SK-N-SH (cell line): ENCODE measurements at regions not wholly inside any gene's neighbourhood (a gene's known extent, or its start where the extent isn't known, plus 50 kb on each side); places are given as distances from the start of the nearest gene placed in this dataset.

ENCODE experiments used
- CTCF ChIA-PET: fragments of 300-600, 350-600 bp; formaldehyde crosslinking; extraction: SDS; loops from one replicate; lab custom pipeline; 2021; lab: Yijun Ruan, JAX
- POLR2A ChIA-PET: fragments of 350-600 bp; sonication (Branson Sonifier 250); formaldehyde crosslinking; extraction: SDS; loops from one replicate; lab custom pipeline; 2020; ENCODE audit warnings: antibody characterized with exemption, inconsistent platforms; lab: Yijun Ruan, JAX
- DNase-seq: peaks from one replicate; pipeline ENCODE4 v3.0.0; 2012
- H2AFZ ChIP-seq: fragments of 200-600 bp; sonication (generic); 2 replicates; pipeline ENCODE4 v1.8.1; 2016; ENCODE audit warnings: antibody characterized with exemption, mild to moderate bottlenecking, low read depth
- H3F3A ChIP-seq: fragments of 200-600 bp; sonication (generic); replicated peaks from 2 replicates; pipeline ENCODE3; 2016; ENCODE audit warnings: antibody characterized with exemption, mild to moderate bottlenecking; ENCODE audit not compliant: insufficient read depth
- H3K27ac ChIP-seq, 2 experiments: fragments of 200-500 bp in 1 of 2; fragments of 200-600 bp in 1 of 2; sonication (Bioruptor generic) in 1 of 2; sonication (generic), shearing (Covaris generic) in 1 of 2; 2 replicates each; pipeline versions ENCODE4 v1.5.1 to v1.6.1; 2014 to 2016; ENCODE audit warnings: low read depth in 2 of 2, inconsistent platforms in 1 of 2, low read length in 1 of 2, mild to moderate bottlenecking in 1 of 2, mixed read lengths in 1 of 2
- H3K27me3 ChIP-seq: fragments of 200-600 bp; sonication (generic), shearing (Covaris generic); 2 replicates; pipeline ENCODE4 v1.6.1; 2016; ENCODE audit warnings: mixed run types; ENCODE audit not compliant: insufficient read depth
- H3K36me3 ChIP-seq, 2 experiments: fragments of 200-500 bp in 1 of 2; fragments of 200-600 bp in 1 of 2; sonication (Bioruptor generic) in 1 of 2; sonication (generic) in 1 of 2; replicated peaks in 1 of 2; 2 replicates each; pipeline versions ENCODE3 to v1.5.1; 2014 to 2016; ENCODE audit warnings: low read length in 1 of 2, mild to moderate bottlenecking in 1 of 2; ENCODE audit not compliant: insufficient read depth in 2 of 2, control insufficient read depth in 1 of 2
- H3K4me1 ChIP-seq, 2 experiments: fragments of 200-500 bp in 1 of 2; fragments of 200-600 bp in 1 of 2; sonication (Bioruptor generic) in 1 of 2; sonication (generic), shearing (Covaris generic) in 1 of 2; 2 replicates each; pipeline versions ENCODE4 v1.5.1 to v1.6.1; 2014 to 2016; ENCODE audit warnings: low read depth in 1 of 2, low read length in 1 of 2, mixed run types in 1 of 2; ENCODE audit not compliant: insufficient read depth in 2 of 2, control insufficient read depth in 1 of 2
- H3K4me2 ChIP-seq: fragments of 200-600 bp; sonication (generic), shearing (Covaris generic); 2 replicates; pipeline ENCODE4 v1.6.1; 2017; ENCODE audit warnings: mixed run types
- H3K4me3 ChIP-seq, 2 experiments: fragments of 200-500 bp in 1 of 2; fragments of 200-600 bp in 1 of 2; sonication (Bioruptor generic) in 1 of 2; sonication (generic), shearing (Covaris generic) in 1 of 2; 2 replicates each; pipeline versions ENCODE4 v1.5.1 to v1.8.1; 2014 to 2016; ENCODE audit warnings: low read depth in 2 of 2, inconsistent platforms in 1 of 2, low read length in 1 of 2, mild to moderate bottlenecking in 1 of 2, mixed read lengths in 1 of 2, moderate library complexity in 1 of 2
- H3K79me2 ChIP-seq: fragments of 200-600 bp; sonication (generic); 2 replicates; pipeline ENCODE4 v1.8.1; 2017; ENCODE audit warnings: mild to moderate bottlenecking; ENCODE audit not compliant: insufficient read depth
- H3K9ac ChIP-seq: fragments of 200-600 bp; sonication (generic); 2 replicates; pipeline ENCODE4 v1.6.1; 2017; ENCODE audit warnings: mixed run types
- H3K9me2 ChIP-seq: fragments of 200-600 bp; sonication (generic); 2 replicates; pipeline ENCODE4 v1.6.1; 2017; ENCODE audit warnings: mixed run types
- H3K9me3 ChIP-seq: fragments of 200-600 bp; sonication (generic); 2 replicates; pipeline ENCODE4 v1.6.1; 2017; ENCODE audit warnings: mixed run types, mild to moderate bottlenecking, moderate library complexity
- H4K20me1 ChIP-seq: fragments of 200-600 bp; sonication (generic); 2 replicates; pipeline ENCODE4 v1.6.1; 2017; ENCODE audit warnings: mild to moderate bottlenecking, mixed run types; ENCODE audit not compliant: insufficient read depth
- CHD2 ChIP-seq: fragments of 150-350 bp; IDR thresholded peaks from 2 replicates; pipeline ENCODE4 v1.6.1; 2018; ENCODE audit warnings: low read length; ENCODE audit not compliant: partially characterized antibody
- ELF1 ChIP-seq: IDR thresholded peaks from 2 replicates; pipeline ENCODE4 v1.4.0; 2012
- GABPA ChIP-seq: IDR thresholded peaks from 2 replicates; pipeline ENCODE4 v1.4.0; 2012; ENCODE audit warnings: low read depth, mild to moderate bottlenecking
- GATA2 ChIP-seq: sonication (generic); formaldehyde crosslinking; IDR thresholded peaks from 2 replicates; pipeline ENCODE4 v1.5.0; 2020; ENCODE audit warnings: mild to moderate bottlenecking, missing genetic modification reagents
- IRF3 ChIP-seq: fragments of 150-350 bp; IDR thresholded peaks from 2 replicates; pipeline ENCODE4 v1.6.1; 2016; ENCODE audit warnings: mild to moderate bottlenecking, low read depth, low read length
- MAX ChIP-seq: IDR thresholded peaks from 2 replicates; pipeline ENCODE4 v1.4.0; 2012; ENCODE audit warnings: low read depth
- MEF2A ChIP-seq: IDR thresholded peaks from 2 replicates; pipeline ENCODE4 v1.4.0; 2012; ENCODE audit warnings: low read depth, borderline replicate concordance
- NRF1 ChIP-seq: IDR thresholded peaks from 2 replicates; pipeline ENCODE4 v1.6.1; 2012; ENCODE audit warnings: low read depth, mild to moderate bottlenecking, low read length
- RAD21 ChIP-seq: IDR thresholded peaks from 2 replicates; pipeline ENCODE4 v1.6.1; 2012; ENCODE audit warnings: mild to moderate bottlenecking, low read length
- REST ChIP-seq: IDR thresholded peaks from 2 replicates; pipeline ENCODE4 v1.6.1; 2012; ENCODE audit warnings: mild to moderate bottlenecking, low read depth, low read length, moderate library complexity
- SMC3 ChIP-seq: IDR thresholded peaks from 2 replicates; pipeline ENCODE4 v1.6.1; 2012; ENCODE audit warnings: low read depth, low read length, improper control_type of control experiment
- TCF12 ChIP-seq: IDR thresholded peaks from 2 replicates; pipeline ENCODE4 v1.4.0; 2012
- YY1 ChIP-seq: IDR thresholded peaks from 2 replicates; pipeline ENCODE4 v1.4.0; 2012; ENCODE audit warnings: low read depth, mild to moderate bottlenecking
- WGBS: methylation state at CpG from one replicate; pipeline ENCODE4 v1.1.6; 2017; ENCODE audit warnings: low lambda C conversion rate; 5-methylcytosine and 5-hydroxymethylcytosine counted together

- DNase-seq: no peak
- H3K4me1 ChIP-seq: peaks cover 0 to 4% of the 10 kb centered on the region in 2 experiments; a peak in 1 of 4 replicates
- H2AFZ ChIP-seq: no peak overlapping the region
- H3K9me2 ChIP-seq: no peaks in the 10 kb centered on the region
- no peaks in the 10 kb centered on the region for H3K27me3 ChIP-seq
- no peak overlapping the region for H3K9ac ChIP-seq
- H3K79me2 ChIP-seq: peaks cover 25% of the 10 kb centered on the region
- TF ChIP-seq SMC3 (no peak), TCF12 (no peak), GATA2 (CRISPR knock-in tag) (no peak), IRF3 (no peak), NRF1 (no peak), REST (no peak), MAX (no peak), ELF1 (no peak), MEF2A (no peak), CHD2 (no peak), YY1 (no peak), RAD21 (no peak), GABPA (no peak)
- H3K4me2 ChIP-seq: no peak overlapping the region
- H4K20me1 ChIP-seq: peaks cover 12% of the 10 kb centered on the region; the same call in 1 of the 2 replicates
- peaks cover 10% of the 10 kb centered on the region for H3F3A ChIP-seq
- ChIA-PET POLR2A (no interaction called here), CTCF (interaction anchor here (0.8 to 2.1 kb wide), 11 partner anchors 10 to 94 kb away, joined by 3 to 19 read pairs (median 4); no protein-coding TSS in a partner anchor)
- 96% methylated on average over 2 of the region's 2 CpGs for WGBS
- H3K4me3 ChIP-seq: no peak overlapping the region
- no peak overlapping the region; a peak in 1 of 4 replicates for H3K27ac ChIP-seq
- peaks cover 0 to 14% of the 10 kb centered on the region in 2 experiments for H3K36me3 ChIP-seq
- H3K9me3 ChIP-seq: no peaks in the 10 kb centered on the region
Measured at GRCh38 chr7:130989101-130989795, 255.2 kb upstream of the KLF14 start.
